Caco-2 (cell line): ENCODE measurements at regions not wholly inside any gene's neighbourhood (a gene's known extent, or its start where the extent isn't known, plus 50 kb on each side); places are given as distances from the start of the nearest gene placed in this dataset.

Experiments
- BruUV-seq: library from RNA; stranded (reverse); fragments of 400-500 nt; replicated peaks from 2 replicates; lab custom pipeline; 2021; lab: Mats Ljungman, UMichigan
- CTCF ChIA-PET: fragments of 300-600 bp; sonication (Branson Sonifier 250); formaldehyde crosslinking; loops from one replicate; lab custom pipeline; 2022; ENCODE audit warnings: antibody characterized with exemption; lab: Charles Lee
- POLR2A ChIA-PET: fragments of 300-600 bp; sonication (Branson Sonifier 250); formaldehyde crosslinking; loops from one replicate; lab custom pipeline; 2022; ENCODE audit warnings: antibody characterized with exemption; lab: Charles Lee
- DNase-seq, 2 experiments: peaks; one replicate each; pipeline versions ENCODE4 v3.0.0 to v3.0.0-alpha.2; 2020 to 2022
- H3K27me3 ChIP-seq: replicated peaks from 2 replicates; pipeline ENCODE4 v1.6.0; 2011; ENCODE audit warnings: low read length; ENCODE audit not compliant: control insufficient read depth, insufficient read depth
- H3K36me3 ChIP-seq: 2 replicates; pipeline ENCODE4 v1.5.1; 2011; ENCODE audit warnings: low read length; ENCODE audit not compliant: control insufficient read depth, insufficient read depth
- H3K4me1 ChIP-seq: fragments of 250-450 bp; sonication (Bioruptor Pico); 2 replicates; pipeline ENCODE4 v1.5.1; 2020; ENCODE audit warnings: mild to moderate bottlenecking
- H3K4me3 ChIP-seq: 2 replicates; pipeline ENCODE4 v1.5.1; 2011; ENCODE audit warnings: low read depth, mild to moderate bottlenecking, control low read depth, low read length
- H3K9me3 ChIP-seq: fragments of 250-450 bp; sonication (Bioruptor Pico); 2 replicates; pipeline ENCODE4 v1.5.1; 2020; ENCODE audit warnings: mild to moderate bottlenecking, moderate library complexity
- H3K27ac Mint-ChIP-seq: one replicate; pipeline ENCODE4 v1.8.0; 2022; ENCODE audit warnings: mixed read lengths; ENCODE audit not compliant: unreplicated experiment
- H3K27me3 Mint-ChIP-seq: one replicate; pipeline ENCODE4 v1.8.0; 2022; ENCODE audit warnings: mixed read lengths; ENCODE audit not compliant: insufficient read depth, unreplicated experiment
- H3K36me3 Mint-ChIP-seq: one replicate; pipeline ENCODE4 v1.8.0; 2022; ENCODE audit warnings: mild to moderate bottlenecking, mixed read lengths; ENCODE audit not compliant: insufficient read depth, unreplicated experiment
- H3K4me1 Mint-ChIP-seq: one replicate; pipeline ENCODE4 v1.8.0; 2022; ENCODE audit warnings: low read depth, mixed read lengths; ENCODE audit not compliant: unreplicated experiment
- H3K4me3 Mint-ChIP-seq: one replicate; pipeline ENCODE4 v1.8.0; 2022; ENCODE audit warnings: mild to moderate bottlenecking, moderate library complexity, mixed read lengths; ENCODE audit not compliant: unreplicated experiment
- H3K9me3 Mint-ChIP-seq: one replicate; pipeline ENCODE4 v1.8.0; 2022; ENCODE audit warnings: mixed read lengths; ENCODE audit not compliant: unreplicated experiment
- intact Hi-C: fragments of 100-400 bp; cut with micrococcal nuclease; formaldehyde crosslinking; loops from one replicate; pipeline ENCODE4 v1.10.0; 2022; ENCODE audit not compliant: unreplicated experiment
- TF ChIP-seq, protein P1 (sequence below), 2 experiments: fragments of 200-600 bp in 1 of 2; IDR thresholded peaks; 1 replicate in 1 of 2; 2 replicates in 1 of 2; pipeline versions ENCODE4 v1.5.1 to v1.8.0; 2011 to 2022; ENCODE audit warnings: antibody characterized with exemption in 1 of 2, control low read depth in 1 of 2, inconsistent platforms in 1 of 2, low read depth in 1 of 2, low read length in 1 of 2, mild to moderate bottlenecking in 1 of 2, moderate library complexity in 1 of 2; ENCODE audit not compliant: insufficient read depth in 1 of 2, severe bottlenecking in 1 of 2, unreplicated experiment in 1 of 2

DNA sequence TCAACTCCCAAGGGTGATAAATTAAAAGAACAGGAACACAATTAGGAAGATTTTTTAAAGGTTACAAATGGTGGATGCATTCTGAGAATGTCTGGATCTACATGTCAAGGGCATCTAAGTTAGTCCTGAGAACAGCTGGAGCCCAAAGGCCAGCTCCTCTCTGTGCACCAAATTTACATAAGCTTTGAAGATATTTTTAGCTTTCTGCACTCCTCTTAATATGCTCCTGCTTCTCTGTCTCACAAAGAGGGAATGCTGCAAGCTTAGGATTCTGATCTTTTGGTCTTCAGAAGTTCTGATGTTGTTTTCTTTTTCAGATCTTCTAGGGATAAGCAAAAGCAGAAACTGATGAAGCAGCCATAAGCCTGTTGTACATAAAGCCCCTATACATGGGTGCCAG is 309.8 kb upstream of the NCAM1 start:
- TF ChIP-seq, protein P1, sequence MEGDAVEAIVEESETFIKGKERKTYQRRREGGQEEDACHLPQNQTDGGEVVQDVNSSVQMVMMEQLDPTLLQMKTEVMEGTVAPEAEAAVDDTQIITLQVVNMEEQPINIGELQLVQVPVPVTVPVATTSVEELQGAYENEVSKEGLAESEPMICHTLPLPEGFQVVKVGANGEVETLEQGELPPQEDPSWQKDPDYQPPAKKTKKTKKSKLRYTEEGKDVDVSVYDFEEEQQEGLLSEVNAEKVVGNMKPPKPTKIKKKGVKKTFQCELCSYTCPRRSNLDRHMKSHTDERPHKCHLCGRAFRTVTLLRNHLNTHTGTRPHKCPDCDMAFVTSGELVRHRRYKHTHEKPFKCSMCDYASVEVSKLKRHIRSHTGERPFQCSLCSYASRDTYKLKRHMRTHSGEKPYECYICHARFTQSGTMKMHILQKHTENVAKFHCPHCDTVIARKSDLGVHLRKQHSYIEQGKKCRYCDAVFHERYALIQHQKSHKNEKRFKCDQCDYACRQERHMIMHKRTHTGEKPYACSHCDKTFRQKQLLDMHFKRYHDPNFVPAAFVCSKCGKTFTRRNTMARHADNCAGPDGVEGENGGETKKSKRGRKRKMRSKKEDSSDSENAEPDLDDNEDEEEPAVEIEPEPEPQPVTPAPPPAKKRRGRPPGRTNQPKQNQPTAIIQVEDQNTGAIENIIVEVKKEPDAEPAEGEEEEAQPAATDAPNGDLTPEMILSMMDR (IDR thresholded peaks at IDR 0.05; ENCODE audit: insufficient read depth in 1 of 2, low read depth in 1 of 2, low read length in 1 of 2, severe bottlenecking in 1 of 2, unreplicated experiment in 1 of 2), result no peak
- POLR2A ChIA-PET, result no interaction called here
- Mint-ChIP-seq H3K9me3 (no peaks in the 10 kb centered on the region), H3K27me3 (peaks cover 14% of the 10 kb centered on the region), H3K27ac (no peak overlapping the region), H3K4me3 (no peak overlapping the region), H3K4me1 (no peaks in the 10 kb centered on the region), H3K36me3 (no peaks in the 10 kb centered on the region)
- no peaks in the 10 kb centered on the region; the same call in 1 of the 2 replicates for H3K27me3 ChIP-seq
- no TSS peak for BruUV-seq
- no peaks in the 10 kb centered on the region for H3K4me1 ChIP-seq
- no peaks in the 10 kb centered on the region for H3K9me3 ChIP-seq
- intact Hi-C loops, result no loop called here
- H3K4me3 ChIP-seq, result no peak overlapping the region
- CTCF ChIA-PET, result no interaction called here
- no peaks in the 10 kb centered on the region for H3K36me3 ChIP-seq
- no peak for DNase-seq

GRCh38 chr11:112652786-112653390 is 308.3 kb upstream of the NCAM1 start:
- BruUV-seq, result no TSS peak
- ChIA-PET POLR2A (no interaction called here), CTCF (no interaction called here)
- no peak for DNase-seq
- intact Hi-C loops, result no loop called here
- Mint-ChIP-seq H3K4me1 (no peaks in the 10 kb centered on the region), H3K4me3 (no peak overlapping the region), H3K27me3 (peaks cover 13% of the 10 kb centered on the region), H3K27ac (no peak overlapping the region), H3K36me3 (no peaks in the 10 kb centered on the region), H3K9me3 (no peaks in the 10 kb centered on the region)
- Histone ChIP-seq H3K27me3 (no peaks in the 10 kb centered on the region; the same call in 1 of the 2 replicates), H3K9me3 (no peaks in the 10 kb centered on the region), H3K4me3 (no peak overlapping the region), H3K4me1 (no peaks in the 10 kb centered on the region), H3K36me3 (no peaks in the 10 kb centered on the region)
- TF ChIP-seq, protein P1 (IDR thresholded peaks at IDR 0.05; ENCODE audit: insufficient read depth in 1 of 2, low read depth in 1 of 2, low read length in 1 of 2, severe bottlenecking in 1 of 2, unreplicated experiment in 1 of 2), result no peak

- H3K4me1 Mint-ChIP-seq, result no peaks in the 10 kb centered on the region
- no peak overlapping the region for H3K4me3 Mint-ChIP-seq
- H3K4me3 ChIP-seq, result no peak overlapping the region
- no peaks in the 10 kb centered on the region for H3K9me3 ChIP-seq
- TF ChIP-seq, protein P1 (IDR thresholded peaks at IDR 0.05; ENCODE audit: insufficient read depth in 1 of 2, low read depth in 1 of 2, low read length in 1 of 2, severe bottlenecking in 1 of 2, unreplicated experiment in 1 of 2), result peak in 1 of 2 experiments; percentile 3
- ChIA-PET POLR2A (no interaction called here), CTCF (interaction anchor here (0.6 to 1.8 kb wide), 2 partner anchors 145 to 634 kb away, joined by 4 to 5 read pairs; no protein-coding TSS in a partner anchor)
- H3K27ac Mint-ChIP-seq, result no peak overlapping the region
- peaks cover 13% of the 10 kb centered on the region for H3K27me3 Mint-ChIP-seq
- intact Hi-C loops, result no loop called here
- H3K36me3 ChIP-seq, result no peaks in the 10 kb centered on the region
- DNase-seq, result no peak
- H3K4me1 ChIP-seq, result no peaks in the 10 kb centered on the region
- no TSS peak for BruUV-seq
- no peaks in the 10 kb centered on the region for H3K9me3 Mint-ChIP-seq
- H3K36me3 Mint-ChIP-seq, result no peaks in the 10 kb centered on the region
- H3K27me3 ChIP-seq, result no peaks in the 10 kb centered on the region; the same call in 1 of the 2 replicates
Observed at GRCh38 chr11:112655371-112655770, 305.8 kb upstream of the NCAM1 start.
